Central memory CD4-positive, alpha-beta T cell (primary cell): ENCODE measurements at regions not wholly inside any gene's neighbourhood (a gene's known extent, or its start where the extent isn't known, plus 50 kb on each side); places are given as distances from the start of the nearest gene placed in this dataset.

Source experiments
- DNase-seq: peaks from one replicate; pipeline ENCODE4 v3.0.0; 2022

DNA sequence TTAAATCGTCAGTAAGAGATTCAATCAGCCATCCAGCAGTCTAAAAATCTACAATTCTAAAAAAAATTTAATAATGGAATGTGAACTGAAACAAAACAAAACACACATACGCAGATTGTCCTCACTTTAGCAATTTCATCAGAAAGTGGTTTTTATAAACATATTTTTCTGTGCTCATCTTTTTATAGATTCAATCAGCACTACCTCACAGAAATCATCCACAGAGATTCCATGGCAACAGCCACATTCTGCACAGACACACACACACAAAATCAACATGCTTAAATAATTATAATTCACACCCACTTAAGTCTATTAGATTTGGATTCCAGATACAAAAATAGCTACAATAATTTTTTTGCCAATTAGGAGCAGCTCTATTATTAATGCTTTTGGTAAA is 149.0 kb upstream of the KCNIP4 start:
- DNase-seq, result no peak

DNA sequence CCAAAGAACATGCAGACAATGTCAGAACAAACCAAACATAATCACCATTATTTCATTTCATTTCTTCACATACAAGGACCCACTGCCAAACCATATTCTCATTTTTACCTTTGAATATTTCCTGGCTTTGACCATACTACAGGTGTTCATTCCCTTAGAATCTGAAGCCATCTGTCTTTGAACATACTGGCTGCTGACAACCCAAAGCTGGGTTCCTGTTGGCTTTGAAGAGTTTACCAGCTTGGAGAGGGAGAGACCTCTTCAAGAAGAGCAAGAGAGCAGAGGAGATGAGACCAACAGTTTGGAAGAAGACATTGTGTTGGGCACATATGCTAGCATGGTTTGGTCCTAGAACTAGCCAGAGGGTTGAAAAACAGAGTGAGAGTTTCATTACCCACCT is 145.6 kb upstream of the KCNIP4 start:
- DNase-seq, result no peak

DNA sequence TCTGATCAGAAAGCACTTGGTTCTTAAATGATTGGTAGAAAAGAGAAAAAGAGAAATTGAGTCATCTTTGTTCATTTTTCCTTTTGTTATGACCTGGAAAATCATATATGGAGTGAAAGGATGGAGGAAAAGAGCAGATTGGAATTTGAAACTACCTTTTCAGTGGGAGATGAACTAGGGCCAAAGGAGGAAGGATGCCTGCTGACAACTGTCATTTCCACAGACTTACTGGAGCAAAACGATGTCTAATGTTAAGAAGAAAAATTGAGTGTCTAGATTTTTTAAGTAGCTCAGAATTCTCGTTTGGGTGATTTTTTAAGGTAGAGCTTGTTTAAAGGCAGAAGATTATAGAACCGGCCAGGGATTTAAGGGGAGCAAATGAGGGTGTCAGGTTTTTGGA is 144.6 kb upstream of the KCNIP4 start:
- DNase-seq, result no peak

DNA sequence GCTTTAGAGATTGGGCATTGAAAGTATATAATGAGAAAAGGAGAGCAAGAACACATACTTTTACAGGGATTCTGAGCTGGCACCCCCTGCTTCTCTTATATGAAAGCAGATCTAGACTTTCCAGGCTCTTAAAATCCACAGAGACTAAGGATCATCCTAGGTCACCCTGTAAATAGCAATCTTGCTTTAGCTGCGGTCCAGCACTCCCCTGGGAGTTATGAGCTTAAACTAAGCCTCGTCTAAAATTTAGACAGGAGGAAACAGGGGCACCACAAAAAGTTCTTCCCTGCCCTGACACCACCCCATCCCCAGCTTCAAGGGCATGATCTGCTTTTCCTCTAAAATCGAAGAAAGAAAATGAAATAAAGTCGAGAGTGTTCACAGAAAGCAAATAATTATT is 143.3 kb upstream of the KCNIP4 start:
- no peak for DNase-seq

DNA sequence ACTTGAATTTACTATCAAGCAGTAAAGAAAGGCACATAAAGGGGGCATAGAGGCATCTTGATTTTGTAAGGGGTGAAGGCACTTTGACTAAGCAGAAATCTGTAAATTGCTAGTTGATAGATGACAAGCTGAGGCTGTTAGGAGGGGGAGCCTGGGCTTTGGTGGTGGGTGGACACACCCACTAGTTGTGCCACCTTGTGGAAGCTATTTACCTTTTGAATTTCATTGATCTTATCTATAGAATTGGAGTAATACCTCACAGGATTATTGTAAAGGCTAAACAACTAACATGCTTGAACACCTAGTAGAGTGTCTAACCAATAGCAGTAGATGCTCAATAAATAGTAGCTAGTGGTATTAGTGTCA is 142.8 kb upstream of the KCNIP4 start:
- DNase-seq, result no peak

DNA sequence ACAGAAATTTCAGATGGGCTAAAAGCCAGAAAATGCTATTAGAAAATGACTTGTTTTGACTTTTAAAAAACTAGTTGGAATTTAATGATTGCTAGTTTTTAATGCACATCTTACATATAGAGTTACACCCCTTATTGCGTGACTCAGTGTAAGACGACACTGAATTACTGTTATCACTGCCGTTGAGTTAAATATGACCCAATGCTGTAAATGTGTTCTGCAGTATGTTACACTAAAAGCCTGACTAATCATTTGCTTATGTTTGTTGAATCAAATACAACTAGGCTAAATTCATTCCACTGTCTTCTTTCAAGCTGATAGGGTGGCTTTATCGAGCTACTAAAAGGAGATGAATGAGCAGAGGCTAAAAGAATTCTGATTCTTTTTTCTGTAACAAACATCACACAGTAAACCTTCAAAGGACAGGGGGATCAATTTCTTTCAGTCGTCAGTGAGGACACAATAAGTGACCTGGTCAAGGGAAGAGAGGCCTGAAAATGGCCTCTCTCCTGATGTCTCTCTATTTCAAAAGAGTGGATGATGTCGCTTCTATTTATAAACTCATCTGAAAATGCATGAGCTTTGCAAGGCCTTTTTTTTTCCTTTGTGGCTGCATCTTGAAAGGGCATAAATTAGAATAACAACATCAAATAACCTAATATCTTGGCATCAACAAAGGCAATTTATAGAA is 142.2 kb upstream of the KCNIP4 start:
- DNase-seq, result no peak

DNA sequence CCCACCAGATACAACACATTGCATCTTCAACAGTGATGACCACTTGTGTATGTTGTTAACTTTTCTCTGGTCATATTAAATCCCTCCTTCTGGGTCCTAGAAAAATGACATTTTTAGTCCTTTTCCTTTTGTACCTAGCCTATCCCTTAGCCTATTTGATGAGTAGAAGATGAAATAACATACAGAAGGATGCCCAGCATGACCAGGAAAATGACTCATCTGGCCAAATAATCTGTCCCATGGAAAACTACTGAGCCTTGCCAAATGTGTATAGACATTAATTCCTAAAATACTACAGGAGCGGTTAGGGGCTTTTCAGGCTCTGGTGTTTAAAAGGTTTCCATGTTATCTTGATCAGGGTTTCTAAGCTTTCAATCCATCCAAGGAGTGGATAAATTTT is 129.0 kb upstream of the KCNIP4 start:
- DNase-seq, result no peak

DNA sequence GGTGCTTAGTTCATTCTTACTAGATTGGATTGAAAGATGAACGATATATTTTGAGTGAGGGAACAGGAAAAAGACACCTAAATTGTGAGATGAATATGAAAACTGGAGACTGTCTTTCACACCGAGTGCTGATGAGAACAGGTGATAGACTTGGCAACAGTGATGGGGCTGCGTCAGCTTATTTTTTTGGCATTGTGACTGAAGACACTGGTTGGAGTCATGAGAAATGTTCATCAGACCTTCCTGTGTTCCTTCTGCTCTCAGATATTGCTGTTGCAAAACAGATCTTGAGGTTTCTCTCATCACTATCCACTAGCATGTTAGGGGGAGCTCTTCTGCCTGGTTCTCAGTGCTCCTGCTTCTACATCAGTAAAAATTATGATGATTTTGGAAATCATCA is 124.2 kb upstream of the KCNIP4 start:
- DNase-seq, result no peak

DNA sequence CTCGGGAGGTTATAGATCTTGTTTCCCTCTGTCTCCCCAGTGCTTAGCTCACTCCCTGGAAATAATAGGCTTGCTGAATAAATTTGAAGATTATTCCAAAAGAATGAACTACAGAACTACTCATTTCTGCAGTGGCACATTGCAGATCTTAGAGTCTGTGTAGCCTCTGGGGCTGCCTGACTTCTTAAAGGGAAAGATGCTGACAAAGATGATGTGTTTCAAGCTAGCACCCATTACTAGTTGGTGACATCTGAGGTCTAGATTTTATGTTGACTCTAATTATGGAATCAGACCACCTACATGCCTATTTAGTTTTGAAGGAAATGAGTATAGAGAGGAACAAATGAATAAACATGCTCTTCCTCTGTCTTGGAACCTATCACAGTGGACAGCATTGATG is 123.7 kb upstream of the KCNIP4 start:
- DNase-seq, result no peak

DNA sequence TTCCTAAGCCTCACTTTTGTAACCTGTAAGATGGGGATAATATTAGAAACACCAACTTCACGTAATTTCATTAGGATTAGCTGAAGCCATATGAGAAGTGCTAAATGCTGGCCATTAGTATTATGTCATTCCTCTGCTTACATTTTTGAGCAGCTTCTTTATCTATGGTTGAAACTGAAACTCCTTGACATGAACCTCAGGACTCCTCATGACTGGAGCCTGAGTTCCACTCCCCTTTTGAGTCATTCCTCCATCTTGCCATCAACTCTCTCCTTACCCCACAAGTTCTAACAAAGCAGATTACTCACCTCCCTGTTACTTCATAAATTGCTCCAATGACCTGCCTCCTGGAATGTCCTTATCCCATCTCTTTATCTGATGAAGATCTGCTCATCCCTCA is 123.2 kb upstream of the KCNIP4 start:
- DNase-seq, result no peak

DNA sequence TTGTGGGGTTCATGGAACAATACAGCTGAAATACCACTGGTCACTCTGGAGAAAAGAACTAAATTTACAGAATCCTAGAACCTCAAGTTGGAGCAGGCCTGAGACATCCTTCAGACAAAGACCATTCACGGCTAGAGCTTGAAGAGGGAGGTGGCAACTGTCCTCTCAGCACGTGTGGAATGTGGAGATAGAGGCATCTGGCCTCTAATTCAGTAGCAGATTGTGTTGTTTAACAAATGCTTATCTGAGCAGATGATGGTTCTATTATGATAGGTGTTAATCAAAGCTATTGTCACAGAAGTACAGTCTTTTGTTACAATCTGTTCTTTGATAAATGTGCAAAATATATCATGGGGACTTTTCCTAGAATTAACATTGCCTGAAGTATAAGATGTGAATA is 121.7 kb upstream of the KCNIP4 start:
- DNase-seq, result no peak

DNA sequence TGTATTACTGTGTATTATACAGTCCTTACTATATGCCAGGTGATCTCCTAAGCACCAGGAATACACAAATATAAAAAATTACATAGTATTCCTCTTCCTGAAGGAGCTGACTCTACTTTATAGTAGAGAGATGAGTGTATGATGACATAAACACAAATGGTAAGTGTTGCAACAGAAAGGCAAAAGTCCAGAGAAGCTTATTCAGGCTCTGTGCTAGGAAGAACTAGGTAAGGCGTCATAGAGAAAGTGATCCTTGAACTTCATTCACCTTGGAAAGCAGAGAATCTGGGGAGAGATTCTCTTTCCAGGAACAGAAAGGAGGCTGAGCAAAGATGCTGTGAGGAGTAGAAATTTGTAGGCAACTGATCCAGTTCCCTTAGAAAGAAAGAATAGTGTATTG is 115.0 kb upstream of the KCNIP4 start:
- no peak for DNase-seq

DNA sequence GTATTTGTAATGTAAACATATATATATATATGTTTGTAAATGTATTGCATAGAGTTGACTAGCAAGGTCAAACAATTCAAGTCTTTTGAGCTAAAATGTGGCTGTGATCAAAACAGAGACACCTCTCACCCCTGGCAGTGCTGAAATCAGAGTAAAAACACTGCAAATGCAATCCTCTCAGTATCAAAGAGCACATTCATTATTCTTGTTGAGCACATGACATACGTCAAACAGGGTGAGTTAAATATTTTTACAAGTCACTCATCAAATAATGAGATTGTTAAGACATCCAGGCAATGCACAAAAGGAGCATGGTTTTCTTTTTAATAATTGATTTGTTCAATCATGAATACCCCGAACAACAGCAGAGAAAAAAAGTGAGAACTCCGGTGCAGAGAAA is 114.1 kb upstream of the KCNIP4 start:
- no peak for DNase-seq

DNA sequence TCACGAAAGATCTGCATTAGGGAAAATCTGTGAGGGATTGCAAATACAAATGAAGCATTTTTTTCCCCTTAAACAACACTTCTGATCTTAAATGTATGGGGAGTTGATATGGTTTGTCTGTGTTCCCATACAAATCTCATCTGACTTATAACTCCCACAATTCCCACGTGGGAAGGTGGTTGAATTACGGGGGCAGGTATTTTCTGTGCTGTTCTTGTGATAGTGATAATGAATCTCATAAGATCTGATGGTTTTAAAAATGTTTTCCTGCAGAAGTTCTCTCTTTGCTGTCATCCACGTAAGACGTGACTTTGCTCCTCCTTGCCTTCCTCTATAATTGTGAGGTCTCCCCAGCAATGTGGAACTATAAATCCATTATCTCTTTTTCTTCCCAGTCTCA is 107.4 kb upstream of the KCNIP4 start:
- no peak for DNase-seq

DNA sequence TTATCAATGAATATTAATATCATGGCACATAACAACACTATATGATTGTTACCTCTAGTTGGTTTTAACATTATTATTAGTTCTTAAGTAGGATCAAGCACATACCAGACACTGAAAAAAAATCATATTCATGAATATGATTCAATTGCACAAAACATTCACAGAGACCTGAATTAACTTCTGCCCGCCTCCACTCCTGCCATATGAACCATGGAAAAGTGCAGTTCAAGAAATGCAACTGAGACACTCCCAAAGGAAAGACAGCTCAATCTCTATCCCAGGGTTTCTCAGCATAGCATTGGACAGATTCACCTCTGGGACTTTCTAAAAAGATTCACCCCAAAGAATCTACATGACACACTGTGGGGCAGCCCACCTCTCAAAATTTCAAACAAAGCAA is 103.5 kb upstream of the KCNIP4 start:
- DNase-seq, result no peak

DNA sequence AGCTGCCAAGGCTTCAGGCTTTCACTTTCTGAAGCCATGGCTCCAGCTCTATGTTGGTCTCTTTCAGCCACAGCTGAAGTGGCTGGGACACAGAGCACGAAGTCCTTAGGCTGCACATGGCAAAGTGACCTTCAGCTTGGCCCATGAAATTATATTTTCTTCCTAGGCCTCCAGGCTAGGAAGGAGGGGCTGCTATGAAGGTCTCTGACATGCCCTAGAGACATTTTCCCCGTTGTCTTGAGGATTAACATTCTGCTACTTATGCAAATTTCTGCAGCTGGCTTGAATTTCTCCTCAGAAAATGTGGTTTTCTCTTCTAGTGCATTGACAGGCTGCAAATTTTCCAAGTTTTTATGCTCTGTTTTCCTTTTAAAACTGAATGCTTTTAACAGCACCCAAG is 99.8 kb upstream of the KCNIP4 start:
- no peak for DNase-seq

DNA sequence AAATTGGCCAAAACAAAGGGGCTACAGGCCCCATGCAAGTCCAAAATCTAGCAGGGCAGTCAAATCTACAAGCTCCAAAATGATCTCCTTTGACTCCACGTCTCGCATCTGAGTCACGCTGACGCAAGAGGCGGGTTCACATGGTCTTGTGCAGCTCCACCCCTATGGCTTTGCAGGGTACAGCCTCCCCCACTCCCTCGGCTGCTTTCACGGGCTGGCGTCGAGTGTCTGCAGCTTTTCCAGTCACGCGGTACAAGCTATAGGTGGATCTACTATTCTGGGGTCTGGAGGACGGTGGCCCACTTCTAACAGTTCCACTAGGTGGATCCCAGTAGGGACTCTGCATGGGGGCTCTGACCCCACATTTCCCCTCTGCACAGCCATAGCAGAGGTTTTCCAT is 99.2 kb upstream of the KCNIP4 start:
- DNase-seq, result no peak

DNA sequence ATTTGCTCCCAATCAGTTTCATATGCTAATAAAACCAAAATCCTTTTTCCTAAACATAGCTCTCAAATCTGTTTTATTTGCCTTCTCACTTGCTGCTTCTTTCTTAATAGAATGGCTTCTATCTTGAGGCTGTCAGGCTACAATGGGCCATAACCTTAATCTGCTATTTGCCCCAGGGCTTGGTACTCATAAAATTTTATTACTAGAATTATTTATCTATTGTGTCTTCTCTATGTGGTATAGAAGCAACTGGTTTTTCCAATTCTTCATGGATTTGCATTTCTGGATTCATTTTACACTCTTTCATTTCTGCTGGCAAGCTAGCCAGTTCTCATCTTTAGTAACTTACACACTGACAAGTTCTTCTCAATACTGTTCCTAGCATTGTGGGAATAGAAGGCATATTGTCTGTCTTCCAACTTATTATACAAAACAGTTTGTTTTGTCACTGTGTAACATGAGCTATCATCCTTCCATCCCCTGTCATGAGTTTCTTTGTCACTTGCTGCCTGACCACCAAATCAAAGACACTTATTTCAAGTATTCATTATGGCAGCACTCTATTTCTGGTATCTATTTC is 96.6 kb upstream of the KCNIP4 start:
- no peak for DNase-seq

DNA sequence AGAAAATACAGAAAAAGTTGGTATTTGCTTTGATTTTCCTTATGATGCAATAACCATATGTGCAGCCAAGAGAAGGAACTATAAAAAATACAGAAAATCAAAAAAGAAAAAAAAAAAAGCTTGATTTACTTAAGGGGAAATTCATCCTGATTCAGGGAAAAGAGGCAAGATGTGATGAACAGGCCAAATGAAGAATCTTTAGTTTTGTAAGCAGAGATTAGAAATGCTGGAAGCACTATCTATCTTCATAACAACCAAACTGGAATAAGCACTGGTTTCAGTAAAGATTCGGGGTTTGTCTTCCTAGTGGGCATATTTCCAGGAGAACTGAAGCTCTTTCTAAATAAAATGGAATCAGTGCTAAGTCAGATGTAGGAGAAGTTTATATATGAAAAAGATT is 82.9 kb upstream of the KCNIP4 start:
- no peak for DNase-seq

DNA sequence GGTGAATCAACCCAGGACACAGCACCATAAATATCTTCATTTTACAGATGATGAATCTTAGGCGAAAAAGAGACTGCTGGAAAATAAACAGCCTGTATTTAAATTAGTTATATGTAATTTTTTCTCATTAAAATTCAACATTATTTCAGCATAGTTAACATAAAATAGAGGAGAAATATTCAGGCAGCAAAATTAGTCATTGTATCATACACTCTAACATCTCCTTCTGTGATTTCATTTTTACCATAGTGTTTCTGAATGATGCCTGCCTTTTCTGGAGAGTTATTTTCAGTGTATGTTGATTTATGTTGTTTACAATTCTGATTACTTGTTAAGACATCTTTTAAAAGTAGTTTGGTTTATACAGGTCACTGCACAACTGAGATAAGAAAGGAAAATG is 82.3 kb upstream of the KCNIP4 start:
- no peak for DNase-seq

DNA sequence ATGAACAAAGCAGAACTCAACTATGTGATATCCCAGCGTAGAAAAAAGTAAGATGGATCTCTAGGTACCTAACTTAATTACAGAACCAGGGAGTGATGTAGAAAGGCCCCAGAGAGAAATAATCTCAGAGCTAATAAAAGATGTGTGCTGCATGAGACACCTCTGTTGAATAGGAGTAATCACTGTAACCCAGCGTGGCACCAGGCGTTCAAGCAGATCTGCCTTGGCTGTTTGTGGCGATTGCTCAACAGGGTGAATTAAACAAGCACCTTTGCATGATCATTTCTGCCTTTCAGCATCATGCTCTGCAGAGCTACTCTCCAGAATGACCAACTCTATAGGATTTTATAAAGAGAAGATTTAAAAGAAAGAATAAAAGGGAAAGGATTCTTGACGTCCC is 81.7 kb upstream of the KCNIP4 start:
- no peak for DNase-seq

DNA sequence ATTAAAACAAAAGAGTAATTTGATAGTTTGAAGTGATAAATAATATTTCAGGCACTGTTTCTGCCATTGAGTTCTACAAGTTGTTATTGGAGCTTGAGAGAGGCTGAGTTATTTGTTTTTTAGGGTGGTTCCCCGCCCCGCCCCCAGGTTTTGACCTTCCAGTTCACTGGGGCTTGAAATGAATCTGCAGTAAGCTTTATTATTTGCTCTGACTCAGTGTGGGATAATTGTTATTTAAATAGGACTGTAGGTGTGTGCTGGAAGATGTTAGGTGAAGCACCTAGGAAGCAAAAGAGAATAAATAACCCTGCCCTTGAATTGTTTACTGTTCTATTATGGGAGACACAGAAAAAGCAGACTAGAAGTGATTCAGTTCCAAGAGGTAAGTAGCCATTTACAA is 81.2 kb upstream of the KCNIP4 start:
- no peak for DNase-seq

DNA sequence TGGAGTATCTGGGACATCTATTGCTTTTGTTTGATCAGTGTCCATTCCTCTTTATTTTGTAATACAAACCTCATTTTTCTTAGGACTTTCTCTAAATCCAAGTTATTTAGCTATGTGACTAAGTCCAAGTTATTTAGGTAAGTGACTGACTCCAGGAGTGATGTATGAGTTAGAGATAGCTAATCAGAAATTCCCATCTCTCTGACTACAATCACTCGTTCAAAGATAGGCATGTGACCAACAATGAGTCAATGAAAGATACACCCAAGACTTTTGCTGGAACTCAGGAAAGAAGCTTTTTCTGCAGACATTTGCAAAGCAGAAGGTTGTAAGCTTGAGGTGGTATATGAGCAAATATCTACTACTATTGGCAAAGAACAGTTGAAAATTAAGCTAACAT is 72.5 kb upstream of the KCNIP4 start:
- no peak for DNase-seq

DNA sequence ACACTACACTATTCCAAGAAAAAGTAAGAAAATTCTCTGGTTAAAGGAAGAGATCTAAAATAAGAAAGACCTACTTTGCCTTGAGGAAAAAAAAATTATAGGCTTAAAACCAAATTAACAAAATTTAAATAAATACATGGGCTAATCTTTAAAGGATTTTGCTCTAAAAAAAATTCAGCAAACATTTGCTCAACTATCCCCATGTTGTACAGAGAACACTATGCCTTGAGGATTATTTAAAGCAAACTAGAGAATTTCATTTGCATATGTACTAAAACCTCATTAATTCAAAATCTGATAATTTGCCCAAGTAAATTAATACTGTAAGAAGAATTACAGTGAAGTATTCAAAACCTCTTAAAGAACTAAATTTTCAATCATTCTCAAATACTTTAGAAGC is 71.6 kb upstream of the KCNIP4 start:
- no peak for DNase-seq

DNA sequence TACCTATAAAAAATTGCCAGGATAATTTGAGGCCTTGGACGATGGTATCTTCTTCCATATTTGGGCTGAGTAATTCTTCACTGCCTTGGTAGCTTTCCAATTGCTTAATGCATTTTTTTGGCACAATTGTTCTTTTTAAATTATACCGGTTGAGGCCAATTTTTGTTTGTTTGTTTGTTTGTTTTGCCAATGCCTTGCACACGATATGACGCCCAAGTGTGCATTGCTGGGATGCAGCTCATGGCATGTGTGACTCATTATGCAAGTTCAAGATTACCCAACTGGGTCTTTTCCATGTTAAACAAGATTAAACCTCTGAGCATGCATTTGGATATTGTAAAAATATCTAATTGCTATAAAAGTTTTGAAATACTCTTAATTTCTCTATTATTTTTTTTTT is 71.1 kb upstream of the KCNIP4 start:
- DNase-seq, result no peak
